Karpas-422 (cell line): ENCODE measurements at regions not wholly inside any gene's neighbourhood (a gene's known extent, or its start where the extent isn't known, plus 50 kb on each side); places are given as distances from the start of the nearest gene placed in this dataset.

ENCODE experiments used
- DNase-seq: peaks from one replicate; pipeline ENCODE4 v3.0.0-alpha.2; 2015
- H2AFZ ChIP-seq: fragments of 200-600 bp; sonication (generic); 2 replicates; pipeline ENCODE4 v1.6.1; 2014; ENCODE audit warnings: antibody characterized with exemption, low read length, mixed read lengths
- H3K27ac ChIP-seq: fragments of 200-600 bp; sonication (generic); 2 replicates; pipeline ENCODE4 v1.5.1; 2014; ENCODE audit warnings: mild to moderate bottlenecking, low read length, moderate library complexity
- H3K27me3 ChIP-seq: fragments of 200-600 bp; sonication (generic); 2 replicates; pipeline ENCODE4 v1.6.1; 2014; ENCODE audit warnings: low read length, mixed read lengths
- H3K36me3 ChIP-seq: fragments of 200-600 bp; sonication (generic); 2 replicates; pipeline ENCODE4 v1.6.1; 2014; ENCODE audit warnings: low read length, mixed read lengths; ENCODE audit not compliant: insufficient read depth
- H3K4me1 ChIP-seq: fragments of 200-600 bp; sonication (generic); 2 replicates; pipeline ENCODE4 v1.6.1; 2014; ENCODE audit warnings: mild to moderate bottlenecking, low read length, mixed read lengths
- H3K4me2 ChIP-seq: fragments of 200-600 bp; sonication (generic); 2 replicates; pipeline ENCODE4 v1.6.1; 2014; ENCODE audit warnings: low read length, low read depth, mild to moderate bottlenecking; ENCODE audit not compliant: poor library complexity, severe bottlenecking
- H3K4me3 ChIP-seq: fragments of 200-600 bp; sonication (generic); 2 replicates; pipeline ENCODE4 v1.5.1; 2014; ENCODE audit warnings: mild to moderate bottlenecking, antibody characterized with exemption, low read length, mixed read lengths
- H3K79me2 ChIP-seq: fragments of 200-600 bp; sonication (generic); 2 replicates; pipeline ENCODE4 v1.6.1; 2014; ENCODE audit warnings: mild to moderate bottlenecking, low read length, mixed read lengths
- H3K9ac ChIP-seq: fragments of 200-600 bp; sonication (generic); 2 replicates; pipeline ENCODE4 v1.6.0; 2014; ENCODE audit warnings: low read length
- H3K9me2 ChIP-seq: fragments of 200-600 bp; sonication (generic), shearing (Covaris generic); replicated peaks from 2 replicates; pipeline ENCODE4 v1.6.0; 2014; ENCODE audit warnings: mild to moderate bottlenecking, low read length, moderate library complexity; ENCODE audit not compliant: insufficient read depth
- H3K9me3 ChIP-seq: fragments of 300-700, 200-600 bp; sonication (generic); 2 replicates; pipeline ENCODE4 v1.6.1; 2014; ENCODE audit warnings: low read length, mixed read lengths
- H4K20me1 ChIP-seq: fragments of 200-600 bp; sonication (generic); 2 replicates; pipeline ENCODE4 v1.6.1; 2014; ENCODE audit warnings: mild to moderate bottlenecking, antibody characterized with exemption, low read length, low read depth; ENCODE audit not compliant: insufficient read depth

DNA sequence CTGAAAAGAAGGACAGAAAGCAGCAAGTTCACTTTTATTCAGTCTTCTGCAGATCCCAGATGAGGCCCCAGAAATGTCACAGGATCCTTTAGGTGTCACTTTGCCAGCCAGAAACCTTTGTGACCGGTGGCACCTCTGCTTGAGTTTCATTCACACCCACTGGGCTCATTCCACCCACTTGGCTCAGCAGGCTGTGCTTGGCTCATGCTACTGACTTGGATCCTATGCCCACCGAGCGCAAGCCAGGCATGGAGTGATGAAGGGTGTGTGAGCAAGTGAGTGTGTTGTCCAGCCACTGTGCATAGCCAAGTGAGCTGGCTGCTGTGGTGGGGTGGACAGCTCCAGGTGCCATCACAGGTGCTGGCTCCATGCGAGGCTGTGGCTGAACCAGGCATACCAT is 357.0 kb upstream of the GULP1 start:
- no peaks in the 10 kb centered on the region for H3K36me3 ChIP-seq
- H3K27me3 ChIP-seq: no peaks in the 10 kb centered on the region
- H3K4me2 ChIP-seq: no peak overlapping the region
- no peaks in the 10 kb centered on the region for H3K4me1 ChIP-seq
- peaks cover 5% of the 10 kb centered on the region; the same call in 1 of the 2 replicates for H3K9me3 ChIP-seq
- H3K9ac ChIP-seq: no peak overlapping the region
- H3K27ac ChIP-seq: no peak overlapping the region
- no peaks in the 10 kb centered on the region for H3K79me2 ChIP-seq
- H2AFZ ChIP-seq: no peak overlapping the region
- H3K9me2 ChIP-seq: no peaks in the 10 kb centered on the region
- no peak overlapping the region for H3K4me3 ChIP-seq
- H4K20me1 ChIP-seq: no peaks in the 10 kb centered on the region
- no peak for DNase-seq

DNA sequence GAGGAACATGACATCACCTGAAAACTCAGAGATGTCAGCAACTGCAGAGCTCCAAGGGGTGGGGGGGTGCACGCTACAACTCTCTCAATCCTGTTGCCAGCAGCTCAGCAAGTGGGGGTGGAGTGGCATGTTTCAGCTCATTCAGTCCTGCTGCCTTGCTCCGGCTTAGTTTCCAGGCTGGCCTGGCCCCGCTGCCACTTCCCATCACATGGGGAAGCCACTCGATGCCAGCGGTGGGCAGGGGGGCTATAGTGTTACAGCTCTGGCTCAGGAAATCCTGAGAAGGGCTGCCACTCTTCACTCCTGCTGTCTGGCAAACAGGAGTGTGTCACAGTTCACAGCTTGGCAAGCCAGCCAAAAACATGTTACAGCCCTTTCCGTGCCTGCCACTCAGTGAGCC is 356.5 kb upstream of the GULP1 start:
- no peaks in the 10 kb centered on the region for H3K27me3 ChIP-seq
- no peak overlapping the region for H3K9ac ChIP-seq
- no peak overlapping the region for H3K4me3 ChIP-seq
- peaks cover 5% of the 10 kb centered on the region; the same call in 1 of the 2 replicates for H3K9me3 ChIP-seq
- H3K4me2 ChIP-seq: no peak overlapping the region
- DNase-seq: no peak
- no peaks in the 10 kb centered on the region for H3K36me3 ChIP-seq
- H3K9me2 ChIP-seq: no peaks in the 10 kb centered on the region
- H4K20me1 ChIP-seq: no peaks in the 10 kb centered on the region
- H3K4me1 ChIP-seq: no peaks in the 10 kb centered on the region
- no peaks in the 10 kb centered on the region for H3K79me2 ChIP-seq
- no peak overlapping the region for H3K27ac ChIP-seq
- H2AFZ ChIP-seq: no peak overlapping the region

DNA sequence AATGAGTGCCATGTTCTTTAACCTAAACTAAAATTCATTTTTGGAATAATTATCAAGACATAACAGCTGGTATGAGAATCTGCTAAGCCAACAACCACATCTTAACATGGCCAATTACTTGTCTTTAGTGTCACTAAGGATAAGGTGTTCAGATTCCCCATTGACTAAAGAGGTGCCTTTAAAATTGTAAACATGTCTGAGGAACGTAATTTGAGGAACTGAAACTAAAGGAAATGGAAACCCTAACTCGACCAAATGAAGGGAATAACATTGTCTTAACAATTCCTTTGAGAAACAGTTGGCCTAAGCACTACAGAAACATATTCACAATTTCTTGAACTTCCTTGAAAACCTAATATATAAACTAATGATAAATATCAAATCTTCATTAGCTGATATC is 355.4 kb upstream of the GULP1 start:
- Histone ChIP-seq H3K4me3 (no peak overlapping the region), H3K27ac (no peak overlapping the region), H3K4me1 (no peaks in the 10 kb centered on the region), H3K9ac (no peak overlapping the region), H3K27me3 (no peaks in the 10 kb centered on the region), H4K20me1 (no peaks in the 10 kb centered on the region), H3K9me2 (no peaks in the 10 kb centered on the region), H3K79me2 (no peaks in the 10 kb centered on the region), H3K36me3 (no peaks in the 10 kb centered on the region), H2AFZ (no peak overlapping the region), H3K9me3 (peaks cover 5% of the 10 kb centered on the region), H3K4me2 (no peak overlapping the region)
- DNase-seq: no peak

DNA sequence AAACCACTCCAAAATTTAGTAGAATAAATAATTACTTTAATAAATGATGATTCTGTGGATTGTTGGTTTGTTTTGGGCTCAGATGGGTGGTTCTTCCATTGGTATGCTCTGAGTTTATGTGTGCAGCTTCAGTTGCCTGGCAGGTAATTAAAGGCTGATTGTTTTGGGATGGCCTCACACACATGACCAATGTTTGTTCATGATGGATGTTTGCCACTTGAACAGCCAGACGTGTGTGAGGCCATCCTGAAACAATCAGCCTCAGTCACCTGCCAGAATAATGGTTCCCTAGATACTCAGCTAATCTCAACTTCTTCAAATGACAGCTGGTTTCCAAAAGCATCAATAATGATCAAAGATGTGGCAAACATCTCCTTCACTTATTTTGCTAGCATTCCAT is 352.5 kb upstream of the GULP1 start:
- Histone ChIP-seq H3K79me2 (no peaks in the 10 kb centered on the region), H3K9ac (no peak overlapping the region), H3K9me2 (no peaks in the 10 kb centered on the region), H2AFZ (no peak overlapping the region), H3K27me3 (no peaks in the 10 kb centered on the region), H3K4me2 (no peak overlapping the region), H4K20me1 (no peaks in the 10 kb centered on the region), H3K4me3 (no peak overlapping the region), H3K27ac (no peak overlapping the region), H3K4me1 (no peaks in the 10 kb centered on the region), H3K36me3 (no peaks in the 10 kb centered on the region), H3K9me3 (peaks cover 10% of the 10 kb centered on the region)
- no peak for DNase-seq

DNA sequence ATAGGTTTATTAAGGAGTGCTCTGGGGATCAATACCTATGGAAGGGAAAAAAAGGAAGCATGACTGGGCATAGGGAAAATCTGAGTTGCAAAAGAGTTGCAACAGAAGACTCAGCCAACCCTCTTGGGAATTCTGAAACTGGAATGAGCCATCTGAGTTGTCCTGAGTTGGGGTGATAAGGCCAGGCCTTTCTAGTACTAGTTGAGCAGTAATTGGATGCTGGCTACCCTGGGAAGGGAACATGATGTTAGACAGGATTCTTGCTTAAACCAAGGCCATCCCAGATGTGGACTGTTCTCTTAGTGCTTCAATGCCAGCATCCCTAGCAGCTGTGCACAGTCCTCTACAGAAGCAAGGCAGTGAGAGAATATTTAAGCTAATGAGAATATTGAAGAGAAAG is 348.8 kb upstream of the GULP1 start:
- no peaks in the 10 kb centered on the region for H3K36me3 ChIP-seq
- H3K4me2 ChIP-seq: no peak overlapping the region
- H2AFZ ChIP-seq: no peak overlapping the region
- no peaks in the 10 kb centered on the region for H3K79me2 ChIP-seq
- no peak overlapping the region for H3K9ac ChIP-seq
- peaks cover 5% of the 10 kb centered on the region; the same call in 1 of the 2 replicates for H3K9me3 ChIP-seq
- H3K4me3 ChIP-seq: no peak overlapping the region
- no peaks in the 10 kb centered on the region for H3K9me2 ChIP-seq
- no peak overlapping the region for H3K27ac ChIP-seq
- H3K27me3 ChIP-seq: no peaks in the 10 kb centered on the region
- DNase-seq: no peak
- H3K4me1 ChIP-seq: no peaks in the 10 kb centered on the region
- H4K20me1 ChIP-seq: no peaks in the 10 kb centered on the region

DNA sequence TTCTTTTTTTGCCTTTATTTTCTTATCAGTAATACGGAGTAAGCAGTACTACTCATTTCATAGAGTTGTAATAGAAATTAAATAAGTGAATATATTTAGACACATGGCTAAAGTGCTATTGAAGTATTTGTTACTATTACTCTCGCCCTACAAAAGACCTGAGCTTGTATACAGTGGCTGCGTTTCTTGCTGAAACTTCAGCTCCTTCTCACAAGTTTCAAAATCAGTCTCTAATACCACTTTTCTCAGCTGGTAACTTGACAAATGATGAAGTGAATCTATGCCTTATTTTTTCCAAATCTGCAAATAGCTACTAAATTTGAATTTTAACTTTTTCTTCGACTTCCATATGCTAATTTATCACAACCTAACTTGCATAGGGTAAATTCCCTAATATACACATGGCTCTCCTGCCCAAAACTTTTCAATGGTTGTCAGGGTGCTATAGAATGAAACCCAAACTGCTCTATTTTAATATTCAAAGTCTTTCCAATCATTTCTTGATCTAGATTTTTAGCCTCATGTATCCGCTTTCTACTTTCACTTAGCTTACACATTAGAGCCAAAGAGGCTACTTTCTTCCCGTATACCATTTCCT is 347.8 kb upstream of the GULP1 start:
- Histone ChIP-seq H3K9ac (no peak overlapping the region), H2AFZ (no peak overlapping the region), H3K36me3 (no peaks in the 10 kb centered on the region), H3K4me1 (no peaks in the 10 kb centered on the region), H3K4me2 (no peak overlapping the region), H3K27ac (no peak overlapping the region), H3K9me2 (no peaks in the 10 kb centered on the region), H3K9me3 (peaks cover 5% of the 10 kb centered on the region; the same call in 1 of the 2 replicates), H3K79me2 (no peaks in the 10 kb centered on the region), H4K20me1 (no peaks in the 10 kb centered on the region), H3K27me3 (no peaks in the 10 kb centered on the region), H3K4me3 (no peak overlapping the region)
- DNase-seq: no peak

DNA sequence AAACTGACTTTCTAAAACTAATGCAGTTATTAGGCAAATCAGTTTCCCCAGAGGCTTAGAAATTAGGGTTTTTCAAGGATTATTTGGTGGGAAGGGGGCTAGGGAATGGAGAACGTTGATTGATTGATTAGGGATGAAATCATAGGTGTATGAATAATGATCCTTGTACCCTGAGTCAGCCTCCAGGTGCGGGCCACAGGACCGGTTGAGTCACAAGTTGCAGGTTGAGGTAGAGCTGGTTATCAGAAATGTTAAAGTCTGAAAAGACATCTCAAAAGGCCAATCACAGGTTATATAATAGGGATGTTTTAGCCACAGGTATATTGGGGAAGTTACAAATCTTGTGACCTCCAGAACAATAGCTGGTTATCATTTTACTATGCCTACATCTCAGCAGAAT is 341.8 kb upstream of the GULP1 start:
- Histone ChIP-seq H3K4me3 (no peak overlapping the region), H3K79me2 (no peaks in the 10 kb centered on the region), H3K4me2 (no peak overlapping the region)

DNA sequence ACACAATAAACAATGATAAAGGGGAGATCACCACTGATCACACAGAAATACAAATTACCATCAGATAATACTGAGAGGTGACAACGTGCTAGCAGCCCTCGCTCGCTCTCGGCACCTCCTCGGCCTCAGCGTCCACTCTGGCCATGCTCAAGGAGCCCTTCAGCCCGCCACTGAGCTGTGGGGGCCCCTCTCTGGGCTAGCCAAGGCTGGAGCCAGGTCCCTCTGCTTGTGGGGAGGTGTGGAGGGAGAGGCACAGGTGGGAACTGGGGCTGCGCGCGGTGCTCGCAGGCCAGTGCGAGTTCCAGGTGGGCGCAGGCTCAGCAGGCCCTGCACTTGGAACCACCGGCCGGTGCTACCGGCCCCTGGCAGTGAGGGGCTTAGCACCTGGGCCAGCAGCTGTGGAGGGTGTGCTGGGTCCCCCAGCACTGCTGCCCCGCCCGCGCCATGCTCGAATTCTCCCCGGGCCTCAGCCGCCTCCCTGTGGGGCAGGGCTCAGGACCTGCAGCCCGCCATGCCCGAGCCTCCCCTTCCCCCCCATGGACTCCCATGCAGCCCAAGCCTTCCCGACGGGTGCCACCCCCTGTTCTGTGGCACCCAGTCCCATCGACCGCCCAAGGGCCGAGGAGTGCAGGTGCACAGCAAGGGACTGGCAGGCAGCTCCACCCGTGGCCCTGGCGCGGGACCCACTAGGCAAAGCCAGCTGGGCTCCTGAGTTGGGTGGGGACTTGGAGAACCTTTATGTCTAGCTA is 340.0 kb upstream of the GULP1 start:
- H3K4me3 ChIP-seq: no peak overlapping the region
- H3K36me3 ChIP-seq: no peaks in the 10 kb centered on the region
- no peaks in the 10 kb centered on the region for H3K9me2 ChIP-seq
- no peak overlapping the region for H3K4me2 ChIP-seq
- no peak for DNase-seq
- H3K9ac ChIP-seq: no peak overlapping the region
- no peak overlapping the region for H2AFZ ChIP-seq
- no peaks in the 10 kb centered on the region for H3K4me1 ChIP-seq
- no peaks in the 10 kb centered on the region for H3K27me3 ChIP-seq
- no peaks in the 10 kb centered on the region for H4K20me1 ChIP-seq
- H3K27ac ChIP-seq: no peak overlapping the region
- H3K79me2 ChIP-seq: no peaks in the 10 kb centered on the region
- no peaks in the 10 kb centered on the region; the same call in 1 of the 2 replicates for H3K9me3 ChIP-seq

More for the DNA sequence above, 341.8 kb upstream of the GULP1 start:
- H3K4me1 ChIP-seq: no peaks in the 10 kb centered on the region
- no peaks in the 10 kb centered on the region; the same call in 1 of the 2 replicates for H3K9me3 ChIP-seq
- H2AFZ ChIP-seq: no peak overlapping the region
- H4K20me1 ChIP-seq: no peaks in the 10 kb centered on the region
- no peaks in the 10 kb centered on the region for H3K9me2 ChIP-seq
- no peak for DNase-seq
- H3K27me3 ChIP-seq: no peaks in the 10 kb centered on the region
- H3K36me3 ChIP-seq: no peaks in the 10 kb centered on the region
- no peak overlapping the region for H3K9ac ChIP-seq
- H3K27ac ChIP-seq: no peak overlapping the region
